GM23248 (cell line): ENCODE measurements at regions not wholly inside any gene's neighbourhood (a gene's known extent, or its start where the extent isn't known, plus 50 kb on each side); places are given as distances from the start of the nearest gene placed in this dataset.

Source experiments
- EZH2 ChIP-seq: fragments of 200-600 bp; sonication (generic); IDR thresholded peaks from 2 replicates; pipeline ENCODE4 v1.6.1; 2018; ENCODE audit warnings: antibody characterized with exemption, mild to moderate bottlenecking; ENCODE audit not compliant: insufficient read depth, poor library complexity, severe bottlenecking
- EZH2phosphoT487 ChIP-seq: fragments of 200-600 bp; sonication (generic); IDR thresholded peaks from 2 replicates; pipeline ENCODE4 v1.6.1; 2018; ENCODE audit warnings: antibody characterized with exemption, moderate library complexity, mild to moderate bottlenecking, low read depth; ENCODE audit not compliant: insufficient read depth

DNA sequence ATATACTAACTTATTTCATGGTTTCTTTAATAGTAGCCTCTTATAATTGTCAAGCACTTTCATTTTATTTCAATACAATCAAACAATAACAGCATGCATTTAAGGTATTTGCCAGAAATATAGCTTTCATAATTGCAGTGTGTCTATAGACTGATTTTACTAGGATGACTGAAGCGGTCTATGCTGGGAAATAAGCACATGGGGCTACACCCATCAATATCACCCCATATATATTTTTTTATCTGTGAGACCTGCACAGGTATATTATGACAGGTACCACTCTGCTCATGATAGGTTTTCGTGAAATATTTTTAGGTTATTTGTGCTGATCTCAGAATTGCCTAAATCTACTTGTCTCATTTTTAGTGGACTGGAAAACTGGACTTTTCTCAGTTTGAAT lies 229.1 kb upstream of the PITX2 start:
- TF ChIP-seq EZH2phosphoT487, result no peak
- TF ChIP-seq EZH2, result no peak
